ENCODE measurements at regions not wholly inside any gene's neighbourhood (a gene's known extent, or its start where the extent isn't known, plus 50 kb on each side); places are given as distances from the start of the nearest gene placed in this dataset.

GRCh38 chr1:5389101-5389885 lies 602.9 kb downstream of the NPHP4 start:
- TF ChIP-seq TAF1 (IDR thresholded peaks at IDR 0.05; ENCODE audit: borderline replicate concordance, insufficient read depth, low read length) = no peak
- no peak for TF ChIP-seq FOXP2 (optimal IDR thresholded peaks at IDR 0.05; ENCODE audit: borderline replicate concordance, extremely low read depth, extremely low read length, insufficient read depth)
- no peak for TF ChIP-seq SIN3A (IDR thresholded peaks at IDR 0.05; ENCODE audit: borderline replicate concordance, insufficient read depth, low read length)
- TF ChIP-seq REST (IDR thresholded peaks at IDR 0.05; ENCODE audit: insufficient read depth in 1 of 2, low read depth in 2 of 2, low read length in 2 of 2) = no peak
- TF ChIP-seq POLR2AphosphoS5 (IDR thresholded peaks at IDR 0.05; ENCODE audit: low read depth, low read length) = no peak

- TF ChIP-seq SIN3A (IDR thresholded peaks at IDR 0.05; ENCODE audit: borderline replicate concordance, insufficient read depth, low read length) = no peak
Observed at GRCh38 chr1:5388622-5389021, 603.6 kb downstream of the NPHP4 start.

GRCh38 chr1:5386371-5386770 lies 605.9 kb downstream of the NPHP4 start:
- TF ChIP-seq REST (IDR thresholded peaks at IDR 0.05; ENCODE audit: insufficient read depth in 1 of 2, low read depth in 2 of 2, low read length in 2 of 2) = no peak
- TF ChIP-seq SIN3A (IDR thresholded peaks at IDR 0.05; ENCODE audit: borderline replicate concordance, insufficient read depth, low read length) = no peak
- no peak for TF ChIP-seq TAF1 (IDR thresholded peaks at IDR 0.05; ENCODE audit: borderline replicate concordance, insufficient read depth, low read length)
- no peak for TF ChIP-seq POLR2AphosphoS5 (IDR thresholded peaks at IDR 0.05; ENCODE audit: low read depth, low read length)
- TF ChIP-seq FOXP2 (optimal IDR thresholded peaks at IDR 0.05; ENCODE audit: borderline replicate concordance, extremely low read depth, extremely low read length, insufficient read depth) = no peak

GRCh38 chr1:5385956-5386355 lies 606.3 kb downstream of the NPHP4 start:
- no peak for TF ChIP-seq SIN3A (IDR thresholded peaks at IDR 0.05; ENCODE audit: borderline replicate concordance, insufficient read depth, low read length)
- no peak for TF ChIP-seq POLR2AphosphoS5 (IDR thresholded peaks at IDR 0.05; ENCODE audit: low read depth, low read length)
- TF ChIP-seq FOXP2 (optimal IDR thresholded peaks at IDR 0.05; ENCODE audit: borderline replicate concordance, extremely low read depth, extremely low read length, insufficient read depth) = no peak
- no peak for TF ChIP-seq REST (IDR thresholded peaks at IDR 0.05; ENCODE audit: insufficient read depth in 1 of 2, low read depth in 2 of 2, low read length in 2 of 2)
- TF ChIP-seq TAF1 (IDR thresholded peaks at IDR 0.05; ENCODE audit: borderline replicate concordance, insufficient read depth, low read length) = no peak

GRCh38 chr1:5385096-5385799 lies 607.0 kb downstream of the NPHP4 start:
- no peak for TF ChIP-seq TAF1 (IDR thresholded peaks at IDR 0.05; ENCODE audit: borderline replicate concordance, insufficient read depth, low read length)
- no peak for TF ChIP-seq REST (IDR thresholded peaks at IDR 0.05; ENCODE audit: insufficient read depth in 1 of 2, low read depth in 2 of 2, low read length in 2 of 2)
- TF ChIP-seq FOXP2 (optimal IDR thresholded peaks at IDR 0.05; ENCODE audit: borderline replicate concordance, extremely low read depth, extremely low read length, insufficient read depth) = no peak
- TF ChIP-seq POLR2AphosphoS5 (IDR thresholded peaks at IDR 0.05; ENCODE audit: low read depth, low read length) = no peak
- TF ChIP-seq SIN3A (IDR thresholded peaks at IDR 0.05; ENCODE audit: borderline replicate concordance, insufficient read depth, low read length) = no peak

Data from PFSK-1 (cell line).